ENCODE measurements at regions not wholly inside any gene's neighbourhood (a gene's known extent, or its start where the extent isn't known, plus 50 kb on each side); places are given as distances from the start of the nearest gene placed in this dataset.

- no peaks in the 10 kb centered on the region for H3K36me3 ChIP-seq (ENCODE audit: insufficient read depth, low read length)
- no peaks in the 10 kb centered on the region for H3K9me3 ChIP-seq (ENCODE audit: low read length)
- H3K9ac ChIP-seq (ENCODE audit: low read length) = no peak overlapping the region
- no peaks in the 10 kb centered on the region for H4K20me1 ChIP-seq (ENCODE audit: insufficient read depth)
- H3K9me2 ChIP-seq (ENCODE audit: insufficient read depth, low read length) = no peaks in the 10 kb centered on the region
- no peak overlapping the region for H2AFZ ChIP-seq (ENCODE audit: low read depth, low read length)
- no peak overlapping the region for H3K4me3 ChIP-seq (ENCODE audit: low read length)
- H3K27me3 ChIP-seq (ENCODE audit: insufficient read depth, low read depth, low read length) = no peaks in the 10 kb centered on the region
- no peaks in the 10 kb centered on the region for H3K79me2 ChIP-seq (replicated peaks; ENCODE audit: insufficient read depth, low read length)
- TF ChIP-seq EZH2 (IDR thresholded peaks at IDR 0.05; ENCODE audit: borderline replicate concordance, insufficient read depth, low read length, poor library complexity, severe bottlenecking) (no peak), REST (IDR thresholded peaks at IDR 0.05; ENCODE audit: borderline replicate concordance) (no peak), CTCF (IDR thresholded peaks at IDR 0.05; ENCODE audit: poor library complexity, severe bottlenecking) (no peak), MXI1 (conservative IDR thresholded peaks at IDR 0.05; ENCODE audit: poor library complexity, severe bottlenecking) (no peak), SMC3 (conservative IDR thresholded peaks at IDR 0.05; ENCODE audit: poor library complexity) (no peak), TAF1 (IDR thresholded peaks at IDR 0.05; ENCODE audit: low read depth) (no peak)
- no peak overlapping the region for H3K27ac ChIP-seq (ENCODE audit: low read length)
- H3K4me2 ChIP-seq (ENCODE audit: low read length) = no peak overlapping the region
- no peaks in the 10 kb centered on the region for H3F3A ChIP-seq (ENCODE audit: insufficient read depth, low read length, poor library complexity, severe bottlenecking)
Measured at GRCh38 chr13:73242515-73243015, 183.8 kb downstream of the KLF5 start.

GRCh38 chr13:73240193-73240592, 181.4 kb downstream of the KLF5 start:
- Histone ChIP-seq H3K9ac (ENCODE audit: low read length) (no peak overlapping the region), H3K27ac (ENCODE audit: low read length) (no peak overlapping the region), H4K20me1 (ENCODE audit: insufficient read depth) (no peaks in the 10 kb centered on the region), H3F3A (ENCODE audit: insufficient read depth, low read length, poor library complexity, severe bottlenecking) (no peaks in the 10 kb centered on the region), H3K27me3 (ENCODE audit: insufficient read depth, low read depth, low read length) (no peaks in the 10 kb centered on the region), H3K79me2 (replicated peaks; ENCODE audit: insufficient read depth, low read length) (no peaks in the 10 kb centered on the region), H3K4me2 (ENCODE audit: low read length) (no peak overlapping the region), H3K4me3 (ENCODE audit: low read length) (no peak overlapping the region), H3K36me3 (ENCODE audit: insufficient read depth, low read length) (no peaks in the 10 kb centered on the region), H2AFZ (ENCODE audit: low read depth, low read length) (no peak overlapping the region), H3K9me3 (ENCODE audit: low read length) (no peaks in the 10 kb centered on the region), H3K9me2 (ENCODE audit: insufficient read depth, low read length) (no peaks in the 10 kb centered on the region)
- TF ChIP-seq SMC3 (conservative IDR thresholded peaks at IDR 0.05; ENCODE audit: poor library complexity) (no peak), MXI1 (conservative IDR thresholded peaks at IDR 0.05; ENCODE audit: poor library complexity, severe bottlenecking) (no peak), POLR2AphosphoS5 (IDR thresholded peaks at IDR 0.05) (no peak), EP300 (conservative IDR thresholded peaks at IDR 0.05; ENCODE audit: poor library complexity, severe bottlenecking) (no peak), CTCF (IDR thresholded peaks at IDR 0.05; ENCODE audit: poor library complexity, severe bottlenecking) (no peak)

Measured in neural cell (in vitro differentiated cells).